Left lung (tissue), 4 donors: ENCODE measurements at regions not wholly inside any gene's neighbourhood (a gene's known extent, or its start where the extent isn't known, plus 50 kb on each side); places are given as distances from the start of the nearest gene placed in this dataset.
"Not testable (repeated sequence)": the region's sequence is repeated elsewhere in the genome, so short reads cannot be mapped to it uniquely, and the experiment has no call there.

Source experiments
- ATAC-seq: fragments of 200-7000 bp; cut with Tn5 transposase; one replicate; pipeline ENCODE4 v1.9.1; 2020; ENCODE audit warnings: moderate library complexity
- DNase-seq, 4 donors: peaks; one replicate each; pipeline ENCODE4 v3.0.0-alpha.2; 2013 to 2020
- H3K27ac ChIP-seq, 2 donors: fragments of 200-600 bp; sonication (generic) in 1 of 2; one replicate each; pipeline versions ENCODE4 v1.5.0 to v1.8.0; 2020 to 2021
- H3K27me3 ChIP-seq, 2 donors: fragments of 200-600 bp; sonication (generic) in 1 of 2; one replicate each; pipeline versions ENCODE4 v1.5.0 to v1.8.0; 2020 to 2021
- H3K36me3 ChIP-seq, 2 donors: fragments of 200-600 bp; sonication (generic) in 1 of 2; one replicate each; pipeline versions ENCODE4 v1.5.0 to v1.8.0; 2020 to 2021
- H3K4me1 ChIP-seq, 2 donors: fragments of 200-600 bp; one replicate each; pipeline ENCODE4 v1.8.0; 2021
- H3K4me3 ChIP-seq, 2 donors: fragments of 200-600 bp; sonication (generic) in 1 of 2; one replicate each; pipeline versions ENCODE4 v1.5.0 to v1.8.0; 2020 to 2021; ENCODE audit warnings: mild to moderate bottlenecking in 1 of 2
- H3K9me3 ChIP-seq, 2 donors: fragments of 200-600 bp; sonication (generic) in 1 of 2; one replicate each; pipeline versions ENCODE4 v1.5.0 to v1.8.0; 2020 to 2021
- CTCF ChIP-seq, 2 donors: fragments of 200-600 bp; sonication (generic) in 1 of 2; IDR thresholded peaks; one replicate each; pipeline versions ENCODE4 v1.5.0 to v1.8.0; 2021; ENCODE audit warnings: antibody characterized with exemption in 2 of 2
- intact Hi-C, 2 donors: fragments of 100-400 bp; cut with DNase I; formaldehyde crosslinking; loops; one replicate each; pipeline versions ENCODE4 v1.11.2 to v1.14.2; 2022
- donor health status: DM: no; HTN: yes; CAD: no.
- donor health status: DM: no; HTN: no; CAD: no.

DNA sequence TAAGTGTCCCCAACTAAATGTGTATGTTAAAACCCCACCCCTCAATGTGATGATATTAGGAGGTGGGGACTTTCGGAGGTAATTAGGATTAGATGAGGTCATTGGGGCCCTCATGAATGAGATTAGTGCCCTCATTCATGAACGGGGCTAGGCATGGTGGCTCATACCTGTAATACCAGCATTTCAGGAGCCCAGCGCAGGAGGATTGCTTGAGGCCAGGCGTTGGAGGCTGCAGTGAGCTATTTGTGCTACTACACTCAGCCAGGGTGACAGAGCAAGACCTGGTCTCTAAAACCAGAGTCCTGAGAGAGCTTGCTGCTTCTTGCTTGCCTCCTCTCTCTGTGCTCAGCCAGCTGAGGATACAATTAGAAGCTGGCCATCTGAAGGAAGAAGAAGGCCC, 62.1 kb upstream of the HSPA9 start:
- intact Hi-C loops: no loop called here
- Histone ChIP-seq H3K4me3 (no peak overlapping the region), H3K4me1 (no peaks in the 10 kb centered on the region), H3K9me3 (no peaks in the 10 kb centered on the region), H3K27ac (no peak overlapping the region), H3K27me3 (no peaks in the 10 kb centered on the region), H3K36me3 (no peaks in the 10 kb centered on the region)
- no peak for TF ChIP-seq CTCF (IDR thresholded peaks at IDR 0.05)
- no peak for ATAC-seq
- no peak for DNase-seq

DNA sequence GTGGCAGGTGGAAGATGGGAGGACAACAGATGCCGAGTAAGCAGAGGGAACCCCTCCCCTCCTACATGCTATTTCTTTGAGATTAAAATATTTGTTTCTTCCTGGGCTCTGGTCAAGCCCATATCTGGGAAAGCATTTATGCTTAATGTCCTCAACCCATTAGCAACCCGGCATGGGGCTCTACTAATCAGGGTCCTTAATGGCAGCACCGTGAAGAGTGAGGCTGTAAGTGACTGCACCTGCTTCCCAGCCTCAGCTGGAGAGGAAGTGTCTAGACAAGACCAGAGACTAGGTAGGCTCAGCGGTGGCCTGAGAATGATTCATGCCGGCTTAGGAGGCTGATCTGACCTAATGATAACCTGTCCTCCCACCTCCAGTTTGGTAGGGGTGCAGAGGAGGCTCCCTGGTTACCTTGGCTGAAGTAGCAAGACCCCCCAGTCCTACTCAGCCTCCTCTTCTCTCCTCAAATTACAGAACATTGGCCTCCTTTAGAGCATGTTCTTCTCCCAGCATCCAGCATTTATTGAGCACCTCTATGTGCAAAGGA, 61.3 kb upstream of the HSPA9 start:
- TF ChIP-seq CTCF (IDR thresholded peaks at IDR 0.05): no peak
- Histone ChIP-seq H3K27ac (no peak overlapping the region), H3K4me3 (no peak overlapping the region), H3K36me3 (no peaks in the 10 kb centered on the region), H3K27me3 (no peaks in the 10 kb centered on the region), H3K9me3 (no peaks in the 10 kb centered on the region), H3K4me1 (no peaks in the 10 kb centered on the region)
- ATAC-seq: no peak
- no peak for DNase-seq
- intact Hi-C loops: no loop called here

GRCh38 chr5:138635708-138636107, 60.5 kb upstream of the HSPA9 start:
- TF ChIP-seq CTCF (IDR thresholded peaks at IDR 0.05): no peak
- intact Hi-C loops: no loop called here
- no peak overlapping the region for H3K27ac ChIP-seq
- no peaks in the 10 kb centered on the region for H3K27me3 ChIP-seq
- ATAC-seq (no peak), DNase-seq (no peak)
- no peak overlapping the region for H3K4me3 ChIP-seq
- H3K4me1 ChIP-seq: no peaks in the 10 kb centered on the region
- H3K36me3 ChIP-seq: no peaks in the 10 kb centered on the region
- H3K9me3 ChIP-seq: no peaks in the 10 kb centered on the region

- peak; percentile 55 for ATAC-seq
- no peak for TF ChIP-seq CTCF (IDR thresholded peaks at IDR 0.05)
- Histone ChIP-seq H3K36me3 (no peaks in the 10 kb centered on the region), H3K27me3 (no peaks in the 10 kb centered on the region), H3K4me3 (no peak overlapping the region), H3K27ac (no peak overlapping the region), H3K4me1 (no peaks in the 10 kb centered on the region), H3K9me3 (no peaks in the 10 kb centered on the region)
- intact Hi-C loops: no loop called here
- peak in 2 of 4 donors; percentile 68 to 84 for DNase-seq
Observed at GRCh38 chr5:138635265-138635664, 60.1 kb upstream of the HSPA9 start.

GRCh38 chr5:138634804-138635203, 59.6 kb upstream of the HSPA9 start:
- H3K36me3 ChIP-seq, H3K27ac ChIP-seq, H3K4me1 ChIP-seq, H3K27me3 ChIP-seq, ATAC-seq, DNase-seq, intact Hi-C loops, H3K4me3 ChIP-seq, H3K9me3 ChIP-seq: not testable (repeated sequence)

GRCh38 chr5:138632900-138633489, 57.8 kb upstream of the HSPA9 start:
- Histone ChIP-seq H3K4me3 (no peak overlapping the region), H3K27ac (no peak overlapping the region), H3K36me3 (no peaks in the 10 kb centered on the region), H3K4me1 (no peaks in the 10 kb centered on the region), H3K27me3 (no peaks in the 10 kb centered on the region), H3K9me3 (no peaks in the 10 kb centered on the region)
- intact Hi-C loops: no loop called here
- DNase-seq: peak in 3 of 4 donors; percentile 48 to 73 (median 71)
- ATAC-seq: peak; percentile 69
- peak; percentile 33 to 57 for TF ChIP-seq CTCF (IDR thresholded peaks at IDR 0.05)
